ENCODE measurements at regions not wholly inside any gene's neighbourhood (a gene's known extent, or its start where the extent isn't known, plus 50 kb on each side); places are given as distances from the start of the nearest gene placed in this dataset.

DNA sequence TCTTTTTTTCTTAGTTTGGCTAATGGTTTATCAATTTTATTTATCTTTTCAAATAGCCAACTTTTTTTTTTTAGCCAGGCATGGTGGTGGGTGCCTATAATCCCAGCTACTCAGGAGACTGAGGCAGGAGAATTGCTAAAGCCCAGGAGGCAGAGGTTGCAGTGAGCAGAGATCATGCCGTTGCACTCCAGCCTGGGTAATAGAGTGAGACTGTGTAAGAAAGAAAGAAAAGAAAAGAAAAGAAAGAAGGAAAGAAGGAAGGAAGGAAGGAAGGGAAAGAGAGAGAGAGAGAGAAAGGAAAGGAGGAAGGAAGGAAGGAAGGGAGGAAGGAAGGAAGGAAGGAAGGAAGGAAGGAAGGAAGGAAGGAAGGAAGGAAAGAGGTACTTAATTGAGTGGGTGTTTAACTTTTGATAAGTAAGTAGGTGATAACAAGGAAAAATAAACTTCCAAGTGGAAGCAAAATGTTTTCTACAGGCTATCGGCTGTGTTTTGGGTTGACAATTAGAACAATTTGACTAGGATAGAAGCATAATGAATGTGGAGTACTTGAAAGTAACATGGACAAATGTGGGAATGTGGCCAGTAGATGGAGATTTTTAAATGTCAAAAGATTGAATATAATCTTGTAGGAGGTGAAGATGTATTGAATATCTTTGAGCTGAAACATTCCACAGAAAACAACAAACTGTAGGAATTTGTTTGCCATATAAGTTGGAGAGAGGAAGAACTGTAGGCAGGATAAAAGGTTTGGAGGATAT lies 62.8 kb upstream of the MYO16 start:
- no peaks in the 10 kb centered on the region for H3K36me3 ChIP-seq (replicated peaks; ENCODE audit: insufficient read depth, low read depth)
- no peaks in the 10 kb centered on the region for H3K79me2 ChIP-seq
- no peak overlapping the region for H3K27ac ChIP-seq
- H3K4me3 ChIP-seq: no peak overlapping the region
- no peak overlapping the region for H3K4me2 ChIP-seq
- TF ChIP-seq EZH2phosphoT487 (IDR thresholded peaks at IDR 0.05; ENCODE audit: low read depth, severe bottlenecking, unreplicated experiment) (no peak), CTCF (IDR thresholded peaks at IDR 0.05; ENCODE audit: poor library complexity) (no peak), EZH2 (IDR thresholded peaks at IDR 0.05; ENCODE audit: borderline replicate concordance) (no peak)
- no peaks in the 10 kb centered on the region for H3K9me2 ChIP-seq (replicated peaks; ENCODE audit: insufficient read depth)
- no peak for DNase-seq (ENCODE audit: low spot score)
- no peak overlapping the region for H2AFZ ChIP-seq
- no peaks in the 10 kb centered on the region for H3K27me3 ChIP-seq
- no peaks in the 10 kb centered on the region for H3K4me1 ChIP-seq (ENCODE audit: insufficient read depth)
- no peaks in the 10 kb centered on the region for H3K9me3 ChIP-seq (ENCODE audit: low read depth)
- WGBS (ENCODE audit: low lambda C conversion rate, missing lambda C conversion rate): 76% methylated on average over 2 of the region's 2 CpGs
- no peaks in the 10 kb centered on the region for H4K20me1 ChIP-seq (ENCODE audit: insufficient read depth, poor library complexity, severe bottlenecking)

GRCh38 chr13:108572782-108573211 lies 56.6 kb upstream of the MYO16 start:
- DNase-seq (ENCODE audit: low spot score): no peak
- H3K79me2 ChIP-seq: no peaks in the 10 kb centered on the region
- no peak overlapping the region for H3K4me2 ChIP-seq
- no peaks in the 10 kb centered on the region for H4K20me1 ChIP-seq (ENCODE audit: insufficient read depth, poor library complexity, severe bottlenecking)
- no peaks in the 10 kb centered on the region for H3K4me1 ChIP-seq (ENCODE audit: insufficient read depth)
- H3K9me3 ChIP-seq (ENCODE audit: low read depth): no peaks in the 10 kb centered on the region
- 67% methylated on average over 6 of the region's 6 CpGs for WGBS (ENCODE audit: low lambda C conversion rate, missing lambda C conversion rate)
- H3K27ac ChIP-seq: no peak overlapping the region
- TF ChIP-seq CTCF (IDR thresholded peaks at IDR 0.05; ENCODE audit: poor library complexity): no peak
- no peak for TF ChIP-seq EZH2phosphoT487 (IDR thresholded peaks at IDR 0.05; ENCODE audit: low read depth, severe bottlenecking, unreplicated experiment)
- no peak for TF ChIP-seq EZH2 (IDR thresholded peaks at IDR 0.05; ENCODE audit: borderline replicate concordance)
- H3K36me3 ChIP-seq (replicated peaks; ENCODE audit: insufficient read depth, low read depth): no peaks in the 10 kb centered on the region
- no peak overlapping the region for H3K4me3 ChIP-seq
- no peak overlapping the region for H2AFZ ChIP-seq
- H3K27me3 ChIP-seq: no peaks in the 10 kb centered on the region
- no peaks in the 10 kb centered on the region for H3K9me2 ChIP-seq (replicated peaks; ENCODE audit: insufficient read depth)

DNA sequence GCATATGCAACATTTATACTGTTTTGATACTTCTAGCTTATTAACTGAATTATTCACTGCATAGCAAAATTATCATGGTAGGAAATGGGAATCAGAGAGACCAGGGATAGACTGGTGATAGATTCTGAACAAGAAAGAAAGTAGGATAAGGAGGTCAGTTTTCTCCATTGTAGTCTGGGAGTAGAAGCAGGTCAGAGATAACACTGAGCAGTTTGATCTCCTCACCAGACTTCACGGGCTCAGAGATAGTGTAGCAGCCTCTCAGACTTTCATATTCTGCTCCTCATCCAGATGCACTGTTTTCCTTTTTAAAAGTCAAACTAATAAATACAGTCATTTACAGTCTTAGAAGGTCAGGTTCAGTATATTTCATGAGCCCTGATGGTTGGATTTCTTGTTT lies 56.0 kb upstream of the MYO16 start:
- DNase-seq (ENCODE audit: low spot score): no peak
- Histone ChIP-seq H3K36me3 (replicated peaks; ENCODE audit: insufficient read depth, low read depth) (no peaks in the 10 kb centered on the region), H3K27me3 (no peaks in the 10 kb centered on the region), H3K9me3 (ENCODE audit: low read depth) (no peaks in the 10 kb centered on the region), H3K9me2 (replicated peaks; ENCODE audit: insufficient read depth) (no peaks in the 10 kb centered on the region), H3K4me1 (ENCODE audit: insufficient read depth) (no peaks in the 10 kb centered on the region), H3K27ac (no peak overlapping the region), H3K4me2 (no peak overlapping the region), H2AFZ (no peak overlapping the region), H3K4me3 (no peak overlapping the region), H3K79me2 (no peaks in the 10 kb centered on the region), H4K20me1 (ENCODE audit: insufficient read depth, poor library complexity, severe bottlenecking) (no peaks in the 10 kb centered on the region)
- no peak for TF ChIP-seq CTCF (IDR thresholded peaks at IDR 0.05; ENCODE audit: poor library complexity)
- TF ChIP-seq EZH2 (IDR thresholded peaks at IDR 0.05; ENCODE audit: borderline replicate concordance): no peak
- TF ChIP-seq EZH2phosphoT487 (IDR thresholded peaks at IDR 0.05; ENCODE audit: low read depth, severe bottlenecking, unreplicated experiment): no peak
- 42% methylated on average over 1 of the region's 1 CpG for WGBS (ENCODE audit: low lambda C conversion rate, missing lambda C conversion rate)
